Natural killer cell (primary cell): ENCODE measurements at regions not wholly inside any gene's neighbourhood (a gene's known extent, or its start where the extent isn't known, plus 50 kb on each side); places are given as distances from the start of the nearest gene placed in this dataset.

ENCODE experiments used
- ATAC-seq, 3 donors: fragments of 150-1000 bp in 2 of 3; fragments of 200-7000 bp in 1 of 3; cut with Tn5 transposase; 1 replicate in 1 of 3; 2 replicates in 2 of 3; pipeline ENCODE4 v1.10.0; 2021; ENCODE audit warnings: mild to moderate bottlenecking in 2 of 3, moderate library complexity in 2 of 3
- DNase-seq, 2 donors: peaks; one replicate each; pipeline versions ENCODE4 v3.0.0 to v3.0.0-alpha.2; 2013 to 2021; ENCODE audit warnings: mixed read lengths in 1 of 2
- H3K27ac ChIP-seq: one replicate; pipeline ENCODE4 v1.5.1; 2013; ENCODE audit warnings: mild to moderate bottlenecking, low read length
- H3K27me3 ChIP-seq: one replicate; pipeline ENCODE4 v1.6.1; 2013; ENCODE audit warnings: low read length; ENCODE audit not compliant: control insufficient read depth, insufficient read depth
- H3K36me3 ChIP-seq: one replicate; pipeline ENCODE4 v1.6.1; 2013; ENCODE audit warnings: low read length; ENCODE audit not compliant: control insufficient read depth, insufficient read depth
- H3K4me1 ChIP-seq: one replicate; pipeline ENCODE4 v1.6.1; 2013; ENCODE audit warnings: low read length; ENCODE audit not compliant: control insufficient read depth, insufficient read depth
- H3K4me3 ChIP-seq: one replicate; pipeline ENCODE4 v1.5.1; 2013; ENCODE audit warnings: low read length
- H3K9me3 ChIP-seq: one replicate; pipeline ENCODE4 v1.6.1; 2013; ENCODE audit warnings: low read length; ENCODE audit not compliant: control insufficient read depth, insufficient read depth
- H3K27ac Mint-ChIP-seq, 2 donors: one replicate each; pipeline ENCODE4 v1.8.0; 2022; ENCODE audit warnings: mild to moderate bottlenecking in 2 of 2, mixed read lengths in 2 of 2, moderate library complexity in 1 of 2
- H3K27me3 Mint-ChIP-seq, 2 donors: one replicate each; pipeline ENCODE4 v1.8.0; 2022; ENCODE audit warnings: low read depth in 2 of 2, mixed read lengths in 2 of 2
- H3K36me3 Mint-ChIP-seq: one replicate; pipeline ENCODE4 v1.8.0; 2022; ENCODE audit warnings: mixed read lengths
- H3K4me1 Mint-ChIP-seq, 2 donors: one replicate each; pipeline ENCODE4 v1.8.0; 2022; ENCODE audit warnings: mixed read lengths in 2 of 2
- H3K4me3 Mint-ChIP-seq: one replicate; pipeline ENCODE4 v1.8.0; 2022; ENCODE audit warnings: mild to moderate bottlenecking, moderate library complexity, mixed read lengths
- H3K9me3 Mint-ChIP-seq, 2 donors: one replicate each; pipeline ENCODE4 v1.8.0; 2022; ENCODE audit warnings: mixed read lengths in 2 of 2
- CTCF ChIP-seq: fragments of 200-600 bp; IDR thresholded peaks from one replicate; pipeline ENCODE4 v1.8.0; 2022; ENCODE audit warnings: antibody characterized with exemption
- WGBS: methylation state at CpG from one replicate; pipeline ENCODE4 v1.1.7; 2013; ENCODE audit warnings: missing lambda C conversion rate; ENCODE audit not compliant: insufficient coverage; 5-methylcytosine and 5-hydroxymethylcytosine counted together
- intact Hi-C: fragments of 100-400 bp; cut with micrococcal nuclease; formaldehyde crosslinking; loops from one replicate; pipeline ENCODE4 v1.14.2; 2022

- no peaks in the 10 kb centered on the region for H3K27me3 Mint-ChIP-seq
- H3K4me3 Mint-ChIP-seq = no peak overlapping the region
- TF ChIP-seq CTCF = no peak
- no peaks in the 10 kb centered on the region for H3K27me3 ChIP-seq
- WGBS = 28% methylated on average over 2 of the region's 2 CpGs
- H3K4me3 ChIP-seq = no peak overlapping the region
- DNase-seq = no peak
- no peaks in the 10 kb centered on the region for H3K36me3 Mint-ChIP-seq
- intact Hi-C loops = no loop called here
- H3K9me3 ChIP-seq = no peaks in the 10 kb centered on the region
- no peaks in the 10 kb centered on the region for H3K9me3 Mint-ChIP-seq
- H3K4me1 ChIP-seq = no peaks in the 10 kb centered on the region
- no peak for ATAC-seq
- H3K4me1 Mint-ChIP-seq = peaks cover 0 to 6% of the 10 kb centered on the region in 2 donors
- H3K27ac ChIP-seq = no peak overlapping the region
- H3K27ac Mint-ChIP-seq = no peak overlapping the region
- no peaks in the 10 kb centered on the region for H3K36me3 ChIP-seq
Observed at GRCh38 chr18:29147944-29148343, 971.0 kb upstream of the CDH2 start.

GRCh38 chr18:29146068-29146467 lies 969.1 kb upstream of the CDH2 start:
- no peaks in the 10 kb centered on the region for H3K36me3 ChIP-seq
- DNase-seq = no peak
- H3K27me3 Mint-ChIP-seq = no peaks in the 10 kb centered on the region
- no peak overlapping the region for H3K27ac ChIP-seq
- H3K9me3 Mint-ChIP-seq = peaks cover 0 to 2% of the 10 kb centered on the region in 2 donors
- no peaks in the 10 kb centered on the region for H3K4me1 ChIP-seq
- no peak overlapping the region for H3K4me3 ChIP-seq
- WGBS = 8% methylated on average over 3 of the region's 4 CpGs
- no peak overlapping the region for H3K27ac Mint-ChIP-seq
- ATAC-seq = peak in 1 of 3 donors; percentile 55
- H3K36me3 Mint-ChIP-seq = no peaks in the 10 kb centered on the region
- H3K9me3 ChIP-seq = no peaks in the 10 kb centered on the region
- H3K27me3 ChIP-seq = no peaks in the 10 kb centered on the region
- no peak for TF ChIP-seq CTCF
- no peak overlapping the region for H3K4me3 Mint-ChIP-seq
- H3K4me1 Mint-ChIP-seq = peaks cover 0 to 6% of the 10 kb centered on the region in 2 donors
- intact Hi-C loops = no loop called here

GRCh38 chr18:29140590-29140989 lies 963.7 kb upstream of the CDH2 start:
- ATAC-seq (no peak), DNase-seq (no peak)
- Histone ChIP-seq H3K27me3 (no peaks in the 10 kb centered on the region), H3K4me1 (no peaks in the 10 kb centered on the region), H3K27ac (no peak overlapping the region), H3K9me3 (no peaks in the 10 kb centered on the region), H3K4me3 (no peak overlapping the region), H3K36me3 (no peaks in the 10 kb centered on the region)
- intact Hi-C loops = no loop called here
- H3K4me3 Mint-ChIP-seq = no peak overlapping the region
- H3K9me3 Mint-ChIP-seq = peaks cover 2 to 3% of the 10 kb centered on the region in 2 donors
- no peak for TF ChIP-seq CTCF
- no peaks in the 10 kb centered on the region for H3K4me1 Mint-ChIP-seq
- no peaks in the 10 kb centered on the region for H3K36me3 Mint-ChIP-seq
- whole genome bisulfite sequencing = 50% methylated on average over 1 of the region's 2 CpGs
- no peaks in the 10 kb centered on the region for H3K27me3 Mint-ChIP-seq
- H3K27ac Mint-ChIP-seq = no peak overlapping the region

- 95% methylated on average over 1 of the region's 1 CpG for WGBS
- no peak overlapping the region for H3K4me3 ChIP-seq
- H3K27ac ChIP-seq = no peak overlapping the region
- ATAC-seq (no peak), DNase-seq (no peak)
- TF ChIP-seq CTCF = no peak
- H3K36me3 ChIP-seq = no peaks in the 10 kb centered on the region
- Mint-ChIP-seq H3K27ac (no peak overlapping the region), H3K36me3 (no peaks in the 10 kb centered on the region), H3K4me3 (no peak overlapping the region), H3K4me1 (no peaks in the 10 kb centered on the region), H3K9me3 (peaks cover 2 to 3% of the 10 kb centered on the region in 2 donors), H3K27me3 (no peaks in the 10 kb centered on the region)
- no peaks in the 10 kb centered on the region for H3K9me3 ChIP-seq
- intact Hi-C loops = no loop called here
- no peaks in the 10 kb centered on the region for H3K27me3 ChIP-seq
- no peaks in the 10 kb centered on the region for H3K4me1 ChIP-seq
Observed at GRCh38 chr18:29137773-29138495, 961.0 kb upstream of the CDH2 start.
